Prostate gland (tissue), 1 donor: ENCODE measurements at regions not wholly inside any gene's neighbourhood (a gene's known extent, or its start where the extent isn't known, plus 50 kb on each side); places are given as distances from the start of the nearest gene placed in this dataset.

ENCODE experiments used
- POLR2A ChIP-seq: fragments of 450-650 bp; IDR thresholded peaks from one replicate; pipeline ENCODE4 v1.6.1; 2016; ENCODE audit warnings: antibody characterized with exemption, mild to moderate bottlenecking
- POLR2AphosphoS5 ChIP-seq: sonication (generic); formaldehyde crosslinking; IDR thresholded peaks from one replicate; pipeline ENCODE4 v1.6.1; 2017; ENCODE audit warnings: antibody characterized with exemption

- TF ChIP-seq POLR2AphosphoS5 (no peak), POLR2A (no peak)
Observed at GRCh38 chr18:22086973-22087372, 82.4 kb upstream of the GATA6 start.
